Right atrium auricular region (tissue), 2 donors: ENCODE measurements at regions not wholly inside any gene's neighbourhood (a gene's known extent, or its start where the extent isn't known, plus 50 kb on each side); places are given as distances from the start of the nearest gene placed in this dataset.

Experiments
- DNase-seq: peaks from one replicate; pipeline ENCODE4 v3.0.0-alpha.2; 2019; ENCODE audit warnings: low spot score
- H3K27ac ChIP-seq, 2 donors: fragments of 200-600 bp; sonication (generic); 1 replicate in 1 of 2; 2 replicates in 1 of 2; pipeline ENCODE4 v1.5.1; 2016 to 2019
- H3K27me3 ChIP-seq, 2 donors: fragments of 200-600 bp; sonication (generic); one replicate each; pipeline versions ENCODE4 v1.5.1 to v1.6.0; 2017 to 2019
- H3K36me3 ChIP-seq: fragments of 200-600 bp; sonication (generic); one replicate; pipeline ENCODE4 v1.5.1; 2016
- H3K4me1 ChIP-seq, 2 donors: fragments of 200-600 bp; sonication (generic); one replicate each; pipeline versions ENCODE4 v1.5.1 to v1.6.0; 2017 to 2019
- H3K4me3 ChIP-seq, 2 donors: fragments of 200-600 bp; sonication (generic); 1 replicate in 1 of 2; 2 replicates in 1 of 2; pipeline ENCODE4 v1.5.1; 2017 to 2019; ENCODE audit warnings: mild to moderate bottlenecking in 1 of 2, moderate library complexity in 1 of 2
- H3K9me3 ChIP-seq, 2 donors: fragments of 200-600 bp; sonication (generic); one replicate each; pipeline ENCODE4 v1.5.1; 2019
- CTCF ChIP-seq, 2 donors: fragments of 200-600 bp; sonication (generic); IDR thresholded peaks; one replicate each; pipeline ENCODE4 v1.5.1; 2019; ENCODE audit warnings: antibody characterized with exemption in 2 of 2

- Histone ChIP-seq H3K27me3 (no peaks in the 10 kb centered on the region), H3K36me3 (no peaks in the 10 kb centered on the region)
- no peak for TF ChIP-seq CTCF (IDR thresholded peaks at IDR 0.05)
Observed at GRCh38 chr4:133982533-133983224, 218.9 kb downstream of the PABPC4L start.

GRCh38 chr4:133981327-133981726 is 220.3 kb downstream of the PABPC4L start:
- no peak overlapping the region for H3K27ac ChIP-seq
- no peaks in the 10 kb centered on the region for H3K27me3 ChIP-seq
- H3K9me3 ChIP-seq, result no peaks in the 10 kb centered on the region
- no peak for DNase-seq
- TF ChIP-seq CTCF (IDR thresholded peaks at IDR 0.05), result no peak
- H3K4me3 ChIP-seq, result no peak overlapping the region
- H3K4me1 ChIP-seq, result no peaks in the 10 kb centered on the region
- H3K36me3 ChIP-seq, result no peaks in the 10 kb centered on the region

More at GRCh38 chr4:133982533-133983224, 218.9 kb downstream of the PABPC4L start:
- Histone ChIP-seq H3K4me1 (no peaks in the 10 kb centered on the region), H3K27ac (no peak overlapping the region), H3K4me3 (no peak overlapping the region), H3K9me3 (no peaks in the 10 kb centered on the region)
- no peak for DNase-seq

- TF ChIP-seq CTCF (IDR thresholded peaks at IDR 0.05), result no peak
- no peaks in the 10 kb centered on the region for H3K27me3 ChIP-seq
Observed at GRCh38 chr4:133972586-133972985, 229.0 kb downstream of the PABPC4L start.

GRCh38 chr4:133969202-133969848 is 232.3 kb downstream of the PABPC4L start:
- no peak overlapping the region for H3K4me3 ChIP-seq
- H3K4me1 ChIP-seq, result no peaks in the 10 kb centered on the region
- DNase-seq, result peak; percentile 67
- TF ChIP-seq CTCF (IDR thresholded peaks at IDR 0.05), result no peak
- H3K9me3 ChIP-seq, result peaks cover 0 to 11% of the 10 kb centered on the region in 2 donors
- no peaks in the 10 kb centered on the region for H3K27me3 ChIP-seq
- H3K36me3 ChIP-seq, result no peaks in the 10 kb centered on the region
- peak overlapping the region in 1 of 2 donors; percentile 29 for H3K27ac ChIP-seq

More at GRCh38 chr4:133972586-133972985, 229.0 kb downstream of the PABPC4L start:
- Histone ChIP-seq H3K9me3 (no peaks in the 10 kb centered on the region), H3K4me3 (no peak overlapping the region), H3K36me3 (no peaks in the 10 kb centered on the region), H3K4me1 (no peaks in the 10 kb centered on the region), H3K27ac (no peak overlapping the region)
- DNase-seq, result no peak

GRCh38 chr4:133968174-133968573 is 233.4 kb downstream of the PABPC4L start:
- no peak for TF ChIP-seq CTCF (IDR thresholded peaks at IDR 0.05)
- Histone ChIP-seq H3K4me3 (no peak overlapping the region), H3K4me1 (no peaks in the 10 kb centered on the region), H3K36me3 (no peaks in the 10 kb centered on the region), H3K9me3 (peaks cover 0 to 11% of the 10 kb centered on the region in 2 donors), H3K27me3 (no peaks in the 10 kb centered on the region), H3K27ac (no peak overlapping the region)
- DNase-seq, result no peak
